Lung (tissue), 11 donors: ENCODE measurements at regions not wholly inside any gene's neighbourhood (a gene's known extent, or its start where the extent isn't known, plus 50 kb on each side); places are given as distances from the start of the nearest gene placed in this dataset.
A peak's percentile ranks its signal among the peaks of the same experiment; 100 is the strongest.
"Not testable (repeated sequence)": the region's sequence is repeated elsewhere in the genome, so short reads cannot be mapped to it uniquely, and the experiment has no call there.

Experiments used
- ATAC-seq: fragments of 200-7000 bp; cut with Tn5 transposase; one replicate; pipeline ENCODE4 v1.9.1; 2020; ENCODE audit warnings: moderate number of reproducible peaks; ENCODE audit not compliant: insufficient read depth, low FRiP score
- DNase-seq, 3 donors: peaks; one replicate each; pipeline ENCODE4 v3.0.0-alpha.2; 2013 to 2017
- H3K27ac ChIP-seq, 2 donors: one replicate each; pipeline ENCODE4 v1.5.1; 2013; ENCODE audit warnings: mild to moderate bottlenecking in 2 of 2, moderate library complexity in 2 of 2, control low read depth in 1 of 2, inconsistent platforms in 1 of 2, low read depth in 1 of 2, low read length in 1 of 2
- H3K27me3 ChIP-seq, 3 donors: one replicate each; pipeline ENCODE4 v1.5.1; 2013; ENCODE audit warnings: low read length in 2 of 3; ENCODE audit not compliant: control insufficient read depth in 3 of 3, insufficient read depth in 3 of 3
- H3K36me3 ChIP-seq, 4 donors: one replicate each; pipeline ENCODE4 v1.5.1; 2013; ENCODE audit warnings: low read length in 4 of 4, mild to moderate bottlenecking in 1 of 4, moderate library complexity in 1 of 4; ENCODE audit not compliant: control insufficient read depth in 4 of 4, insufficient read depth in 4 of 4
- H3K4me1 ChIP-seq, 5 donors: one replicate each; pipeline ENCODE4 v1.5.1; 2013; ENCODE audit warnings: low read length in 5 of 5, mild to moderate bottlenecking in 2 of 5, moderate library complexity in 1 of 5; ENCODE audit not compliant: control insufficient read depth in 5 of 5, insufficient read depth in 5 of 5
- H3K4me3 ChIP-seq: one replicate; pipeline ENCODE4 v1.5.1; 2013; ENCODE audit warnings: mild to moderate bottlenecking, control low read depth, moderate library complexity
- H3K9ac ChIP-seq, 2 donors: one replicate each; pipeline ENCODE4 v1.5.1; 2013; ENCODE audit warnings: low read length in 2 of 2, control low read depth in 1 of 2; ENCODE audit not compliant: insufficient read depth in 1 of 2
- H3K9me3 ChIP-seq, 4 donors: one replicate each; pipeline ENCODE4 v1.5.1; 2013; ENCODE audit warnings: low read length in 3 of 4, mild to moderate bottlenecking in 1 of 4, moderate library complexity in 1 of 4; ENCODE audit not compliant: control insufficient read depth in 4 of 4, insufficient read depth in 3 of 4
- CTCF ChIP-seq: IDR thresholded peaks from 2 replicates; pipeline ENCODE4 v1.5.1; 2012; ENCODE audit warnings: mild to moderate bottlenecking; ENCODE audit errors: control extremely low read depth, extremely low read depth
- WGBS, 2 donors: extraction: QIAGEN DNeasy Blood & Tissue Kit; methylation state at CpG; one replicate each; pipeline ENCODE4 v1.1.7; 2013; 5-methylcytosine and 5-hydroxymethylcytosine counted together
- donor health status: control.
- donor health status: control.
- donor health status: Bipolar disorder and iron deficiency.
- donor health status: healthy.
- donor health status: DM: yes; HTN: yes; CAD: no.

DNA sequence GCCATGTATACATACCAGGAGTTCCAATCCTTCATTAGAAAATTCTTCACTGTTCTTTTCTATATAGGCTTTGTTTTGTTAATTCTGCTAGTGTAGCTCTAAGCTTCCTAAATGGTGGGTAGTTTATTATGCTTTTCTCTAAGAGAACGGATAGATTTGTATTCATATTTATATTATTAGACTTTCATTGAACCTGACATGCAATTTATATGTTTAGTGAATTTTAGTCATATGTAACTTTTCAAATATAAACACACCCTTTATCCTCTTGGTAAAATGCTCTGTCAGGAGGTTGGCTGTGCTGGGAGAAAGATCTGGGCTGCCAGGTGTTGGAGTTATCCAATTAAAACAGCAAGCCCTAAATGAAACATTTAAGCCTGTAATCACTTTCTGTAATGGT lies 369.7 kb upstream of the RGS18 start:
- Histone ChIP-seq H3K27me3 (no peaks in the 10 kb centered on the region), H3K27ac (no peak overlapping the region), H3K9ac (no peak overlapping the region), H3K36me3 (no peaks in the 10 kb centered on the region), H3K9me3 (no peaks in the 10 kb centered on the region), H3K4me3 (no peak overlapping the region), H3K4me1 (no peaks in the 10 kb centered on the region)
- ATAC-seq (no peak), DNase-seq (no peak)
- 32 to 69% methylated on average over 1 of the region's 1 CpG for WGBS, 2 donors
- no peak for TF ChIP-seq CTCF

DNA sequence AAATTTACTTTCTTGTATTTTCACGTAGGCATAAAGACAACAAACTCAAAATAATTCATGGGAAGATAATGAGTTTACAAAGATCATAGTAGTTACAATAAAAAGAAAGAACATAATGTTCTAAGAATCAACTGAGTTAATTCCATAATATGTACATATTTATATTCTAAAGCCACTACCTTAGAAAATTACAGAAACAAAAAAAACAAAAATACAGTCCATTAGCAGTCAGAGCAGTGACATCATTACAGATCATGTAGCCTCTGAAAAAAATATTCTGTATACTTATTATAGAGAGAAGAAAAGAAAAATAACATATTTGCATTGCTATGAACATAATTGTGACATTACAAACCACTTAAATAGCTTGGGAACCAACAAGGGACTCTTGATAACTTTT lies 360.1 kb upstream of the RGS18 start:
- DNase-seq (no peak), ATAC-seq (no peak)
- Histone ChIP-seq H3K4me3 (no peak overlapping the region), H3K9me3 (no peaks in the 10 kb centered on the region), H3K36me3 (no peaks in the 10 kb centered on the region), H3K4me1 (no peaks in the 10 kb centered on the region), H3K27ac (no peak overlapping the region), H3K27me3 (no peaks in the 10 kb centered on the region), H3K9ac (no peak overlapping the region)
- no peak for TF ChIP-seq CTCF
- WGBS, 2 donors: 75 to 87% methylated on average over 1 of the region's 1 CpG

DNA sequence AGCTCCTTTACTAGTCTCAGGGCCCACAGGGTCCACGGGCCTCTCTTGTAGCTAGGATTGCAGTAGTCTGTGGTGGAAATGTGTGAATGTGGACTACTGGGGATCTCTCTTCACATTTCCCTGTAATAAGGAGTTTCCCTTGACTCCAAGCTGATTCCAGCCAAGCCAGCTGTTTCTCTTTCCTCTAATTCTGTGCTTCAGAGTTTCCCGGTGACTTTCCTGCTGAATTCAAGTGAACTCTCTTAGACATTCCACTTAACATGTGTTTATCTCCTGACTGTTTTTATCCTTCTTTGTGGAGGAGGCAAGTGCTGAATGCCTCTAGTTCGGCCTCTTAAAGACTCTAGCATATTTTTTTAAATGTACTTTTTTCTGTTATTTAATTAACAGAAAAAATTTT lies 354.0 kb upstream of the RGS18 start:
- Histone ChIP-seq H3K9ac (no peak overlapping the region), H3K27ac (no peak overlapping the region), H3K27me3 (no peaks in the 10 kb centered on the region), H3K4me1 (no peaks in the 10 kb centered on the region), H3K9me3 (no peaks in the 10 kb centered on the region), H3K36me3 (no peaks in the 10 kb centered on the region), H3K4me3 (no peak overlapping the region)
- ATAC-seq: no peak
- TF ChIP-seq CTCF: no peak
- DNase-seq: peak in 1 of 3 donors; percentile 10
- WGBS, 2 donors: 71 to 79% methylated on average over 3 of the region's 3 CpGs

- not testable (repeated sequence) for DNase-seq, H3K4me3 ChIP-seq, H3K27me3 ChIP-seq, H3K27ac ChIP-seq, H3K4me1 ChIP-seq, H3K9ac ChIP-seq, H3K36me3 ChIP-seq, H3K9me3 ChIP-seq, ATAC-seq
- WGBS, 2 donors: 81 to 91% methylated on average over 5 of the region's 5 CpGs
Observed at GRCh38 chr1:191813593-191813992, 344.7 kb upstream of the RGS18 start.
